Thoracic aorta (tissue), 2 donors: ENCODE measurements at regions not wholly inside any gene's neighbourhood (a gene's known extent, or its start where the extent isn't known, plus 50 kb on each side); places are given as distances from the start of the nearest gene placed in this dataset.

Experiments
- ATAC-seq: fragments of 150-250 bp; one replicate; pipeline ENCODE4 v1.8.0; 2017; ENCODE audit warnings: low read depth; ENCODE audit not compliant: insufficient number of reproducible peaks, low FRiP score
- DNase-seq: peaks from one replicate; pipeline ENCODE4 v3.0.0-alpha.2; 2020; ENCODE audit warnings: low spot score
- H3K27ac ChIP-seq, 2 donors: fragments of 200-600 bp; sonication (generic); 1 replicate in 1 of 2; 2 replicates in 1 of 2; pipeline ENCODE4 v1.5.1; 2016; ENCODE audit warnings: mild to moderate bottlenecking in 2 of 2, moderate library complexity in 2 of 2
- H3K27me3 ChIP-seq: fragments of 200-600 bp; sonication (generic); replicated peaks from 2 replicates; pipeline ENCODE4 v1.6.0; 2016; ENCODE audit warnings: mild to moderate bottlenecking; ENCODE audit not compliant: insufficient read depth
- H3K36me3 ChIP-seq: fragments of 200-600 bp; sonication (generic); one replicate; pipeline ENCODE4 v1.5.1; 2016
- H3K4me1 ChIP-seq, 2 donors: fragments of 200-600 bp; sonication (generic); 1 replicate in 1 of 2; 2 replicates in 1 of 2; pipeline versions ENCODE4 v1.5.1 to v1.6.0; 2016; ENCODE audit warnings: low read depth in 2 of 2, mild to moderate bottlenecking in 1 of 2; ENCODE audit not compliant: control insufficient read depth in 1 of 2
- H3K4me3 ChIP-seq: fragments of 200-600 bp; sonication (generic); 2 replicates; pipeline ENCODE4 v1.5.1; 2016; ENCODE audit warnings: mild to moderate bottlenecking
- H3K9me3 ChIP-seq: fragments of 200-600 bp; sonication (generic); 2 replicates; pipeline ENCODE4 v1.5.1; 2016
- TF ChIP-seq, protein P1 (sequence below): fragments of 200-600 bp; sonication (generic); IDR thresholded peaks from one replicate; pipeline ENCODE4 v1.5.1; 2019; ENCODE audit warnings: antibody characterized with exemption

DNA sequence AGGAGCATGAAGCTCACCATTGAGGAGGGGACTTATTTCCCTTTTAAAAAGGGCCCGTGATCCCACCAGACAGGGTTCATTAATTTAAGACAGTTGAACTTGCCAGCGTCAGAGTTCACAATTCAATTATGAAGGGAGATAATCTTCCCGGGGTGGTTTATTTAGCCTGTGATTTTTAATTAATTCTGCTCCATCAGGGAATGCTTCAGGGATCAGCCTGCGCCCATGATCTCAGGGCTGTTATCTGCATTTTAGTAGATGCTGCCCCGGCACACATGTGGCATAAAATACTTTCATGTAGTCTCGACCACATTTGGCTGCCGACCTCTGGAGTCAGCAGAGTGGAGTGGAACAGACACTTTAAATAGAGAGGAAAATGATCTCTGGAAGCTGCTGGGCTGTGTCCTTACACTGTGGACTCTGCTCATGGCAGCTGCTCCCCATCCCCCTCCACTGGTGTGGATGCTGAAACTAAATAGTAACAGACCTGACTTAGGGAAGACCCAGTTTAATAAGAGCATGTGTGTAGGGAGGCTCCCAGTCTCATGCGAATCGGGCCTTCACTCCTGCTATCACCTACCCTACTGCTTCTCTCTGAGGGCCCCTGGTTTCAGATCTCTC, 256.9 kb downstream of the TEX29 start:
- no peak overlapping the region for H3K4me3 ChIP-seq
- no peaks in the 10 kb centered on the region for H3K27me3 ChIP-seq
- ATAC-seq (no peak), DNase-seq (no peak)
- H3K4me1 ChIP-seq = no peaks in the 10 kb centered on the region
- H3K9me3 ChIP-seq = peaks cover 6% of the 10 kb centered on the region
- H3K36me3 ChIP-seq = no peaks in the 10 kb centered on the region
- no peak overlapping the region for H3K27ac ChIP-seq
- TF ChIP-seq, protein P1, sequence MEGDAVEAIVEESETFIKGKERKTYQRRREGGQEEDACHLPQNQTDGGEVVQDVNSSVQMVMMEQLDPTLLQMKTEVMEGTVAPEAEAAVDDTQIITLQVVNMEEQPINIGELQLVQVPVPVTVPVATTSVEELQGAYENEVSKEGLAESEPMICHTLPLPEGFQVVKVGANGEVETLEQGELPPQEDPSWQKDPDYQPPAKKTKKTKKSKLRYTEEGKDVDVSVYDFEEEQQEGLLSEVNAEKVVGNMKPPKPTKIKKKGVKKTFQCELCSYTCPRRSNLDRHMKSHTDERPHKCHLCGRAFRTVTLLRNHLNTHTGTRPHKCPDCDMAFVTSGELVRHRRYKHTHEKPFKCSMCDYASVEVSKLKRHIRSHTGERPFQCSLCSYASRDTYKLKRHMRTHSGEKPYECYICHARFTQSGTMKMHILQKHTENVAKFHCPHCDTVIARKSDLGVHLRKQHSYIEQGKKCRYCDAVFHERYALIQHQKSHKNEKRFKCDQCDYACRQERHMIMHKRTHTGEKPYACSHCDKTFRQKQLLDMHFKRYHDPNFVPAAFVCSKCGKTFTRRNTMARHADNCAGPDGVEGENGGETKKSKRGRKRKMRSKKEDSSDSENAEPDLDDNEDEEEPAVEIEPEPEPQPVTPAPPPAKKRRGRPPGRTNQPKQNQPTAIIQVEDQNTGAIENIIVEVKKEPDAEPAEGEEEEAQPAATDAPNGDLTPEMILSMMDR = no peak

DNA sequence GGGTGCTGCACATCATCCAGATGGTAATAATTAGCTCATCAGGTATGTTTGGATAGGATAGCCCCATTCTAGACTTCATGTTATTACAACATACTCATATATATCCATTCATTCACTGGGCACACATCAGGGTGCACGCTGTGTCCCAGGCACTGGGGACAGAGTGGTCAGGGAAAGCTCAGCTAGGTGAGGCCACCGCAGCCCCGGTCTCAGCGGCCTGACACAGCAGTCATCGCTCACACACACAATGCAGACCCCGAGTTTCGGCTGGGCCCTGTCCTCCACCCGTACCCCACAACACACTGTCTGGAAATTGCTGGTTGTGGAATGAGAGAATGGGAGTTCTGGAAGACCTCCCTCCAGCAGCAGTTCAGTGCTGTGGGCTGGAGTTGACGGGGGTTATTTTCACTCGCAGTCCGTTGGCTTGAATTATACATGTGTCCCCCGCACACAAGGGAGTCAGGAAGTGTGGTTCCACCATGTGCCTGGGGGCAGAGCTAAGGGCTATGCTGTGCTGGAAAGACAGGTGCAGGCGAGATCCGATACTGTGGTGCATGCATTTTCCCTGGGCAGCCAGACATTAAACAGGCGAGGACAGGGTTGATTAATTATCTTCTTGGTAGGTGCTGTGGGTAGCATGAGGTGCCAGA, 257.6 kb downstream of the TEX29 start:
- ATAC-seq = no peak

DNA sequence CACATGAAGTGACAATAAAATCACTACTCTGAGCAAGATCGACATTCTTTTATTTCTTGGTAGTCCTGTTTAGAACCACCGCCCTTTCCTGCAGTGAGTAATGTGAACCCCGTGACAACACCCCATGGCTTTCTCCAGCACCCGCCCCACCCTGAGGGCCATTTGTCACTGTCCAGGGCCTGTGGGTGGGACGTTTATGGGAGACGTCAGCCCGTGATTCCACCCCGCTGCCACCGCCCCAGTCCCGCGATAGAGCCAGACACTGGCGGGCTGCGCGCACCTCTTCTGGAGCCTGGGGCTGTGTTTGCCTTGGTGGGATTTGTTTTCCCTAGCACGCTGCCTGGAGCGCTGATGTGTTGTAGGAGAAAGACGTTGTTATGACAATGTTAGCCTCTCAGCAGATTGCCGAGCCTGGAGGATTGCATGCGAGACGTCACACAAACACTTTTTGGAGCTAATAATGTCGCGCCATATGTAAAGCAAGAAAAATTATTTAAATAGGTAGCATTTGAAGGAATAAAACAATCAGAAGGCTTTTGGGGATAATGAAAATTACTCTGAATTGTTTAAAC, 263.7 kb downstream of the TEX29 start:
- TF ChIP-seq, protein P1 = no peak
- no peaks in the 10 kb centered on the region for H3K4me1 ChIP-seq
- no peak overlapping the region for H3K27ac ChIP-seq
- no peak for DNase-seq
- no peak overlapping the region for H3K4me3 ChIP-seq
- H3K36me3 ChIP-seq = no peaks in the 10 kb centered on the region
- no peak for ATAC-seq
- H3K9me3 ChIP-seq = no peaks in the 10 kb centered on the region
- H3K27me3 ChIP-seq = no peaks in the 10 kb centered on the region

More for the DNA sequence above, 257.6 kb downstream of the TEX29 start:
- H3K9me3 ChIP-seq = peaks cover 6% of the 10 kb centered on the region
- no peak overlapping the region for H3K4me3 ChIP-seq
- no peaks in the 10 kb centered on the region for H3K4me1 ChIP-seq
- H3K36me3 ChIP-seq = no peaks in the 10 kb centered on the region
- no peaks in the 10 kb centered on the region for H3K27me3 ChIP-seq
- DNase-seq = no peak
- TF ChIP-seq, protein P1 = no peak
- no peak overlapping the region for H3K27ac ChIP-seq

DNA sequence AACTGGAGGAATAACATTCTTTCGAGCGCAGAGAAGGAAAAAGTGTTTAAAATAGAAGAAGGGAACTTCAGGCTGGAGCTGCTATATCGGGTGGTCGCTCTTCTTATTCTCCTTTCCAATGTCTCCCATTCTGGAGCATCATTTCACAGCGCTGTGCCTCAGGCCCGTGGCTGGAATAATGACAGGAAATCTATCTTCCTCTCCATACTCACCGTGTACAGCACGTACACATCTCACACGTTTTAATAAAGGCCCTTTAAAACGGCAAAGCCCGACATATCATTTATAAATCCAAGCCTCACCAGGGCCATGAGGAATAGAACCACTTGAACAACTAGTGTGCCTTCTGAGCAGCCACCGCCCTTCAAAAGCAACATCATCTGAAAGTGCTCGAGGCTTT, 264.4 kb downstream of the TEX29 start:
- no peak overlapping the region for H3K27ac ChIP-seq
- no peaks in the 10 kb centered on the region for H3K9me3 ChIP-seq
- no peaks in the 10 kb centered on the region for H3K4me1 ChIP-seq
- H3K36me3 ChIP-seq = no peaks in the 10 kb centered on the region
- no peak for DNase-seq
- no peaks in the 10 kb centered on the region for H3K27me3 ChIP-seq
- H3K4me3 ChIP-seq = no peak overlapping the region
- ATAC-seq = no peak
- TF ChIP-seq, protein P1 = no peak

DNA sequence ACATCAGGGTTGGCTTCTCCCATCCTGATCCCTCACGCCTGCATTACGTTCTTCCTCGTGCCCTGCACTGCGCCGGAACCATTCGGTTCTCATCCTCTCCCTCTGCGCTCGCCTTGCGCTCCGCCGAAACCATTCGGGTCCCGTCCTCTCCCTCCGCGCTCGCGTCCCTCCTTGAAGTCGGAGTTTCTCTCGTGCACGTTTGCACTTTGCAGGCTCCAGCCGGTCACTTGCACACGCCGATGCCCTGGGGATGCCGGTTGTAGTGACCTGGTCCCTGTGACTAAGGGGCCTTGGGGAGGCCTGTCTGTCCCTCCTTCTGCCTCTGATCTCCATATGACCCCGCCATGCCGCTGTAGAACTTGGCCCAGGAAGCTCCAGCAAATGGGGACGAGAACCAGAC, 265.8 kb downstream of the TEX29 start:
- DNase-seq (no peak), ATAC-seq (no peak)
- TF ChIP-seq, protein P1 = no peak
- Histone ChIP-seq H3K4me3 (no peak overlapping the region), H3K36me3 (no peaks in the 10 kb centered on the region), H3K27ac (no peak overlapping the region), H3K4me1 (no peaks in the 10 kb centered on the region), H3K27me3 (no peaks in the 10 kb centered on the region), H3K9me3 (no peaks in the 10 kb centered on the region)
